ENCODE measurements at regions not wholly inside any gene's neighbourhood (a gene's known extent, or its start where the extent isn't known, plus 50 kb on each side); places are given as distances from the start of the nearest gene placed in this dataset.

DNA sequence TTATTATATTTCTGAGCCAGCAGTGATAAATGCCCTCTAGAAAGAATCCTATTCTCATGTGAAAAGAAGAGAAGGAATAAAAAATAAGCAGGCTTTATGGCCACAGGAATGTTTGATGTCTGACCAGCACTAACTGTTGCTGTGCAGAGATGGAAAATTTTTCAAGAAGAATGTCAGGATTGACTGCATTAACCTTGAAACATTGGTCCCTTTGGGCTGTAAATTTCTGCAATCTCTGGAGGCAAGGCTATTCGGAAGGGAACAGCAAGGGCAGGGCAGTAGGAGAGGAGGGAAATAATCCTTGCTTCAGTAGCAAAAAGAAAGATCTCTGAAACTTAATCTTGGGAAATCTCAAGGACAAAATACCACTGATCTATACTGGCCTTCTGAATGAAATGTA is 415.2 kb downstream of the DNAH5 start:
- no peak for ATAC-seq

More for the DNA sequence above, 415.2 kb downstream of the DNAH5 start:
- H3K27ac ChIP-seq (ENCODE audit: low read depth), result no peak overlapping the region
- no peaks in the 10 kb centered on the region for H3K36me3 ChIP-seq (ENCODE audit: insufficient read depth)
- Mint-ChIP-seq H3K27ac (no peak overlapping the region), H3K4me3 (no peak overlapping the region), H3K36me3 (ENCODE audit: low read depth) (no peaks in the 10 kb centered on the region), H3K9me3 (no peaks in the 10 kb centered on the region), H3K27me3 (ENCODE audit: insufficient read depth, low read depth, poor library complexity) (no peaks in the 10 kb centered on the region), H3K4me1 (no peaks in the 10 kb centered on the region)
- no peaks in the 10 kb centered on the region for H4K20me1 ChIP-seq (replicated peaks; ENCODE audit: insufficient read depth)
- H3K4me2 ChIP-seq, result no peak overlapping the region
- DNase-seq (ENCODE audit: low spot score), result no peak
- peaks cover 8% of the 10 kb centered on the region for H3K9me2 ChIP-seq (ENCODE audit: insufficient read depth)
- H3F3A ChIP-seq (replicated peaks; ENCODE audit: low read depth), result no peaks in the 10 kb centered on the region
- H3K27me3 ChIP-seq (ENCODE audit: insufficient read depth), result no peaks in the 10 kb centered on the region
- no peaks in the 10 kb centered on the region for H3K79me2 ChIP-seq (replicated peaks; ENCODE audit: insufficient read depth)
- TF ChIP-seq REST (IDR thresholded peaks at IDR 0.05; ENCODE audit: unreplicated experiment), result no peak
- TF ChIP-seq EZH2phosphoT487 (IDR thresholded peaks at IDR 0.05; ENCODE audit: unreplicated experiment), result no peak
- no peak for TF ChIP-seq NANOG (IDR thresholded peaks at IDR 0.05; ENCODE audit: borderline replicate concordance)
- TF ChIP-seq JUNB (IDR thresholded peaks at IDR 0.05; ENCODE audit: unreplicated experiment), result no peak
- no peak for TF ChIP-seq EZH2 (IDR thresholded peaks at IDR 0.05; ENCODE audit: low read depth, unreplicated experiment)
- TF ChIP-seq ZNF331 (CRISPR knock-in tag; IDR thresholded peaks at IDR 0.05; ENCODE audit: low read depth), result no peak
- TF ChIP-seq, protein P1, sequence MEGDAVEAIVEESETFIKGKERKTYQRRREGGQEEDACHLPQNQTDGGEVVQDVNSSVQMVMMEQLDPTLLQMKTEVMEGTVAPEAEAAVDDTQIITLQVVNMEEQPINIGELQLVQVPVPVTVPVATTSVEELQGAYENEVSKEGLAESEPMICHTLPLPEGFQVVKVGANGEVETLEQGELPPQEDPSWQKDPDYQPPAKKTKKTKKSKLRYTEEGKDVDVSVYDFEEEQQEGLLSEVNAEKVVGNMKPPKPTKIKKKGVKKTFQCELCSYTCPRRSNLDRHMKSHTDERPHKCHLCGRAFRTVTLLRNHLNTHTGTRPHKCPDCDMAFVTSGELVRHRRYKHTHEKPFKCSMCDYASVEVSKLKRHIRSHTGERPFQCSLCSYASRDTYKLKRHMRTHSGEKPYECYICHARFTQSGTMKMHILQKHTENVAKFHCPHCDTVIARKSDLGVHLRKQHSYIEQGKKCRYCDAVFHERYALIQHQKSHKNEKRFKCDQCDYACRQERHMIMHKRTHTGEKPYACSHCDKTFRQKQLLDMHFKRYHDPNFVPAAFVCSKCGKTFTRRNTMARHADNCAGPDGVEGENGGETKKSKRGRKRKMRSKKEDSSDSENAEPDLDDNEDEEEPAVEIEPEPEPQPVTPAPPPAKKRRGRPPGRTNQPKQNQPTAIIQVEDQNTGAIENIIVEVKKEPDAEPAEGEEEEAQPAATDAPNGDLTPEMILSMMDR (conservative IDR thresholded peaks at IDR 0.05; ENCODE audit: low read depth in 2 of 2), result no peak
- TF ChIP-seq, protein P2, sequence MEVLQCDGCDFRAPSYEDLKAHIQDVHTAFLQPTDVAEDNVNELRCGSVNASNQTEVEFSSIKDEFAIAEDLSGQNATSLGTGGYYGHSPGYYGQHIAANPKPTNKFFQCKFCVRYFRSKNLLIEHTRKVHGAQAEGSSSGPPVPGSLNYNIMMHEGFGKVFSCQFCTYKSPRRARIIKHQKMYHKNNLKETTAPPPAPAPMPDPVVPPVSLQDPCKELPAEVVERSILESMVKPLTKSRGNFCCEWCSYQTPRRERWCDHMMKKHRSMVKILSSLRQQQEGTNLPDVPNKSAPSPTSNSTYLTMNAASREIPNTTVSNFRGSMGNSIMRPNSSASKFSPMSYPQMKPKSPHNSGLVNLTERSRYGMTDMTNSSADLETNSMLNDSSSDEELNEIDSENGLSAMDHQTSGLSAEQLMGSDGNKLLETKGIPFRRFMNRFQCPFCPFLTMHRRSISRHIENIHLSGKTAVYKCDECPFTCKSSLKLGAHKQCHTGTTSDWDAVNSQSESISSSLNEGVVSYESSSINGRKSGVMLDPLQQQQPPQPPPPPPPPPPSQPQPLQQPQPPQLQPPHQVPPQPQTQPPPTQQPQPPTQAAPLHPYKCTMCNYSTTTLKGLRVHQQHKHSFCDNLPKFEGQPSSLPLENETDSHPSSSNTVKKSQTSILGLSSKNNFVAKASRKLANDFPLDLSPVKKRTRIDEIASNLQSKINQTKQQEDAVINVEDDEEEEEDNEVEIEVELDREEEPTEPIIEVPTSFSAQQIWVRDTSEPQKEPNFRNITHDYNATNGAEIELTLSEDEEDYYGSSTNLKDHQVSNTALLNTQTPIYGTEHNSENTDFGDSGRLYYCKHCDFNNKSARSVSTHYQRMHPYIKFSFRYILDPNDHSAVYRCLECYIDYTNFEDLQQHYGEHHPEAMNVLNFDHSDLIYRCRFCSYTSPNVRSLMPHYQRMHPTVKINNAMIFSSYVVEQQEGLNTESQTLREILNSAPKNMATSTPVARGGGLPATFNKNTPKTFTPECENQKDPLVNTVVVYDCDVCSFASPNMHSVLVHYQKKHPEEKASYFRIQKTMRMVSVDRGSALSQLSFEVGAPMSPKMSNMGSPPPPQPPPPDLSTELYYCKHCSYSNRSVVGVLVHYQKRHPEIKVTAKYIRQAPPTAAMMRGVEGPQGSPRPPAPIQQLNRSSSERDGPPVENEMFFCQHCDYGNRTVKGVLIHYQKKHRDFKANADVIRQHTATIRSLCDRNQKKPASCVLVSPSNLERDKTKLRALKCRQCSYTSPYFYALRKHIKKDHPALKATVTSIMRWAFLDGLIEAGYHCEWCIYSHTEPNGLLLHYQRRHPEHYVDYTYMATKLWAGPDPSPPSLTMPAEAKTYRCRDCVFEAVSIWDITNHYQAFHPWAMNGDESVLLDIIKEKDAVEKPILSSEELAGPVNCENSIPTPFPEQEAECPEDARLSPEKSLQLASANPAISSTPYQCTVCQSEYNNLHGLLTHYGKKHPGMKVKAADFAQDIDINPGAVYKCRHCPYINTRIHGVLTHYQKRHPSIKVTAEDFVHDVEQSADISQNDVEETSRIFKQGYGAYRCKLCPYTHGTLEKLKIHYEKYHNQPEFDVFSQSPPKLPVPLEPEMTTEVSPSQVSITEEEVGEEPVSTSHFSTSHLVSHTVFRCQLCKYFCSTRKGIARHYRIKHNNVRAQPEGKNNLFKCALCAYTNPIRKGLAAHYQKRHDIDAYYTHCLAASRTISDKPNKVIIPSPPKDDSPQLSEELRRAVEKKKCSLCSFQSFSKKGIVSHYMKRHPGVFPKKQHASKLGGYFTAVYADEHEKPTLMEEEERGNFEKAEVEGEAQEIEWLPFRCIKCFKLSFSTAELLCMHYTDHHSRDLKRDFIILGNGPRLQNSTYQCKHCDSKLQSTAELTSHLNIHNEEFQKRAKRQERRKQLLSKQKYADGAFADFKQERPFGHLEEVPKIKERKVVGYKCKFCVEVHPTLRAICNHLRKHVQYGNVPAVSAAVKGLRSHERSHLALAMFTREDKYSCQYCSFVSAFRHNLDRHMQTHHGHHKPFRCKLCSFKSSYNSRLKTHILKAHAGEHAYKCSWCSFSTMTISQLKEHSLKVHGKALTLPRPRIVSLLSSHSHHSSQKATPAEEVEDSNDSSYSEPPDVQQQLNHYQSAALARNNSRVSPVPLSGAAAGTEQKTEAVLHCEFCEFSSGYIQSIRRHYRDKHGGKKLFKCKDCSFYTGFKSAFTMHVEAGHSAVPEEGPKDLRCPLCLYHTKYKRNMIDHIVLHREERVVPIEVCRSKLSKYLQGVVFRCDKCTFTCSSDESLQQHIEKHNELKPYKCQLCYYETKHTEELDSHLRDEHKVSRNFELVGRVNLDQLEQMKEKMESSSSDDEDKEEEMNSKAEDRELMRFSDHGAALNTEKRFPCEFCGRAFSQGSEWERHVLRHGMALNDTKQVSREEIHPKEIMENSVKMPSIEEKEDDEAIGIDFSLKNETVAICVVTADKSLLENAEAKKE (CRISPR knock-in tag; IDR thresholded peaks at IDR 0.05), result no peak
- no peak for TF ChIP-seq CREB1 (CRISPR knock-in tag; IDR thresholded peaks at IDR 0.05; ENCODE audit: low read depth)
- TF ChIP-seq, protein P3, sequence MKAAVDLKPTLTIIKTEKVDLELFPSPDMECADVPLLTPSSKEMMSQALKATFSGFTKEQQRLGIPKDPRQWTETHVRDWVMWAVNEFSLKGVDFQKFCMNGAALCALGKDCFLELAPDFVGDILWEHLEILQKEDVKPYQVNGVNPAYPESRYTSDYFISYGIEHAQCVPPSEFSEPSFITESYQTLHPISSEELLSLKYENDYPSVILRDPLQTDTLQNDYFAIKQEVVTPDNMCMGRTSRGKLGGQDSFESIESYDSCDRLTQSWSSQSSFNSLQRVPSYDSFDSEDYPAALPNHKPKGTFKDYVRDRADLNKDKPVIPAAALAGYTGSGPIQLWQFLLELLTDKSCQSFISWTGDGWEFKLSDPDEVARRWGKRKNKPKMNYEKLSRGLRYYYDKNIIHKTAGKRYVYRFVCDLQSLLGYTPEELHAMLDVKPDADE (IDR thresholded peaks at IDR 0.05), result no peak
- TF ChIP-seq POLR2AphosphoS5 (IDR thresholded peaks at IDR 0.05; ENCODE audit: low read depth), result no peak
- TF ChIP-seq ZNF114 (CRISPR knock-in tag; IDR thresholded peaks at IDR 0.05), result no peak
- H2AFZ ChIP-seq, result no peak overlapping the region
- no peak overlapping the region for H3K4me3 ChIP-seq
- H3K4me1 ChIP-seq (ENCODE audit: insufficient read depth), result no peaks in the 10 kb centered on the region

Data from GM23338 (cell line).